NT2/D1 (cell line): ENCODE measurements at regions not wholly inside any gene's neighbourhood (a gene's known extent, or its start where the extent isn't known, plus 50 kb on each side); places are given as distances from the start of the nearest gene placed in this dataset.

ENCODE experiments used
- SUZ12 ChIP-seq: IDR thresholded peaks from 2 replicates; pipeline ENCODE4 v1.6.1; 2011; ENCODE audit not compliant: insufficient read length, insufficient read depth; ENCODE audit errors: extremely low read depth
- YY1 ChIP-seq: IDR thresholded peaks from 2 replicates; pipeline ENCODE4 v1.6.1; 2011; ENCODE audit not compliant: insufficient read length, insufficient read depth
- ZNF274 ChIP-seq: IDR thresholded peaks from 2 replicates; pipeline ENCODE4 v1.6.1; 2011; ENCODE audit warnings: mild to moderate bottlenecking, low read depth, low read length

DNA sequence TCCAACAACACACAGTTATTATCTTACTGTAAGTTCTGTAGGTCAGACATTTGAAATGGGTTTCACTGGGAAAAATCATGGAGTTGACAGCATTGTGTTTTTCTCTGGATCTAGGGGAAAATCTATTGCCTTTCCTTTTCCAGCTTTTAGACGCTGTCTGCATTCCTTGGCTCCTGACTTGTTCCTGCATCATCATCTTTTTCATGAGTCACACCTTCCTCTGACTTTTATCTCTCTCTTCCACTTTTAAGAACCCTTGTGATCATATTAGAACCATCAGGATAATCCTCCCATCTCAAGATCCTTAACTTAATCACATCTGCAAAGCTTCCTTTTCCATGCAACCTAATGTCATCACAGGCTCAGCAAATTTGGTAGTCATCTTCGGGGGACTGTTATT, 1454.8 kb downstream of the RPA4 start:
- TF ChIP-seq YY1 (no peak), SUZ12 (no peak), ZNF274 (no peak)
